HS-27A (cell line): ENCODE measurements at regions not wholly inside any gene's neighbourhood (a gene's known extent, or its start where the extent isn't known, plus 50 kb on each side); places are given as distances from the start of the nearest gene placed in this dataset.

ENCODE experiments used
- DNase-seq: peaks from one replicate; pipeline ENCODE4 v3.0.0-alpha.2; 2012; ENCODE audit warnings: low read depth, missing footprints

DNA sequence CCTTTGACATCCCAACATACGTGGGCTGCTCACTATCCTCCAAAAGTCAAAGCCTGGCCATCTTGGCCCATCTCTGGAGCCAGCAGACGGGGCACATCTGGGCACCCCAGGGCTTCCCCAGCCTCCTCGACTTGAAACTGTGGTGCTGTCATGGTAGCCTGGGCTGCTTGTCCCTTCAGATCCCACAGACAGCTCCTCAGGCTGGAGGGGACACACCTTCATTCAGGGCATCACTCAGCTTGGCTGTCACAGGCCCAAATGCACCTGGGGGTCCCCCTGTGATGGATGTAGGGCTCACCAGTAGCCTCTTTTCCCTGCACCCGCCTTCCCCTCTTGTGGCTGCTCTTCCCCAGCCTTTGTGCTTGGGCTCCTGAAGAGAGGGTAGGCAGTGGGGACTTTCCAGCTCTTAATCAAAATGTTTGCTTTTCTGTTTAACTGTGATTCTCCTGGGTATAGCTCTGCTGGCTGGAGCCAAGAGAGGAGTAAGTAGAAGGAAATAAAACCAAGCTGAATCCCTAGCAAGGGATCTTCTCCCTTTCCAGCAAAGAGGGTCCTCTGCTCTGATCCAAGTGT, 92.3 kb downstream of the GYPC start:
- no peak for DNase-seq

DNA sequence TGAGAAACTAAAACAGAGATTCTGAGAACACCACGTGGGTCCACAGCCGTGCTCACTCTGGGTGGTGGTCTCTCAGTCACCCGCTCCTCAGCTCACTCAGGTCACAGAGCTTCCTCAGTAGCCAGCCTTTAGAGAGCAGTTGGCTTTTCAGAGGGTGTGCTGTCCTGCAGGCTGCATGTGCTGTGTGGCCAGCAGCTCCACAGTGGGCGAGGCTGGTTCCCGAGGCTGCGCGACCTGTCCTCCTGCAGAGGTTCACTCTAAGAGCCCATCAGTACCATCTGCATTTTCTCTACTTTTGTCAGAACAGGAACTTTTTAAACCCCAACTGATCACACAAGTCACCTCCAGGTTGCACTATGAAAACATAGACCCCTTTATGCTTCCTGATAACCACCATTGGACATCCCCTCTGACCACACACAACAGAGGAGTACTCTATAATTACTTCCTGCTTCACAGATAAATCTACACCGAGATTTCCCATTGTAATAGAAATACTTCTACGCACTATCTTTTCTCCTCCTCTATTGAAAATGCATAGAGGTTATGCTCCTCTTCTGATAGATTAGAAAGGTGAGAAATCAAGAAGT, 93.1 kb downstream of the GYPC start:
- DNase-seq: no peak

DNA sequence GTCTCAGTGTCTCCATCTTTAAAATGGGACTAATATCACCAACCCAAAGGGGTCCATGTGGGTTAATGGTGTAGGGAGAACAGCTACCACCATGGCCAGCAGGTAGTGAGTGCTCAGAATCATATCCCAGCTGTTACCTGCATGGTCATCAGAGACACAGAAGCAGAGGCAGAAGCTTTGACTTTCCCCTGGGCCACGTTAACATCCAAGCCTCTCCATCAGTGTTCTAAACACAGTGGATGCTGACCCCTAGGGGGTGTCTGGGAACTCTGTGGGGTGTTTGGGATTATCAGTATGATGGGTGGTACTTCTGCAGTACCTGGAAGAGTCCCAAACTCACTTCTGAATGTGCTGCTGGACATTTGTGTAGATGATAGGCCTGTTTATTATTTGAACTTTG, 93.6 kb downstream of the GYPC start:
- no peak for DNase-seq

DNA sequence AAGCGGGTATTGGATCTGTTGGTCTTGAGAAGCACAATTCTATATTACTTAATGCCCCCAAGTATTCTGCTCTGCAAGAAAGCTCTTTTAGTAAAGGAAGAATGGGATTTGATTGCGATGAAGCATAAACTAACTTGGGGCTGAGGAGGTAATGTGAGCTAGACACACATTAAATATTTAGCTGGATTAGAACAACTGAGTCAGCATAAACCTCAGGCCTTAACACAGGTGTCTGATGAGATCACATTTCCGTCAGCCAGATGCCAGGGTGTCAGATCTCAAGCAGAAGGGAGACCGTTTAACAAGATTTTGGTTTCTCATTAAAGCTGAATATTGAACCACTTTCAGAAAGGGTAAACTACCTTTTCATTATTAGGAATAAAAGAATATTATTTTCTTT, 94.5 kb downstream of the GYPC start:
- no peak for DNase-seq

DNA sequence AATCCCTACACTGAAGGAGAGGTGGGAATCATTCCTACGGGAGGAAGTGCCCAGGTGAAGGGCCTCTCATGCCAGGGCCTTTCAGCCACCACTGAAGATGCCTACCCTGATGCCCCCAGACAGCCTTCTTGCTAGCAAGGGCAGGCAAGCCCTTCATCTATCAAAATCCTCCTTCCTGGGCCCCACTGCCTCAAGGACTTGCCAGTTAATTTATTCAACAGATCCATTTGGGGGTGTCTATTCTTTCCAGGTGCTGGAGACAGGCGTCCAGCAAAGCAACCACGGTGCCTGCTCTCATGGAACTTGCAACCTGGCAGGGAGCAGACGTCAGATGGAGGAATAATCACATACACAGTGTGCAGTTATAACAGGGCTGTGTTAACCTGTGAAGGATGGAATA, 95.5 kb downstream of the GYPC start:
- DNase-seq: no peak

DNA sequence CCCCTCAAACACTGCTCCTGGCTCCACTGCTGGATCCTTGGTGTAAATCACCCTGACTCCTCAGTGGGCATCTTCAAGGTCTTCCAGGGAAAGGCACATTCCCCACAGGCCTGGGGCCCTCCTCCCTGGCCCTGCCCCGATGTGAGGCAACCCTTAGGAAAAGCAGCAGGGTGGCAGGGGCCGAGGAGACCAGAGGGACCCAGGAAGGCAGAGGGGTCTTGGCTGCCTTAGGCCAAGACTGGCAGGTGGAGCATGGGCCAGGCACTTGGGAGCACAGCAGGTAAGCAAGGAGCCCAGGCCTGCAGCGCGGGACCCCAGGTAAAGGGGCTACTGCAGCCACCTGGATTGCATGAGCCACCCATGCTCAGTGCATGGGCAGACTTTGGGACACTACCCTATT, 96.9 kb downstream of the GYPC start:
- no peak for DNase-seq

DNA sequence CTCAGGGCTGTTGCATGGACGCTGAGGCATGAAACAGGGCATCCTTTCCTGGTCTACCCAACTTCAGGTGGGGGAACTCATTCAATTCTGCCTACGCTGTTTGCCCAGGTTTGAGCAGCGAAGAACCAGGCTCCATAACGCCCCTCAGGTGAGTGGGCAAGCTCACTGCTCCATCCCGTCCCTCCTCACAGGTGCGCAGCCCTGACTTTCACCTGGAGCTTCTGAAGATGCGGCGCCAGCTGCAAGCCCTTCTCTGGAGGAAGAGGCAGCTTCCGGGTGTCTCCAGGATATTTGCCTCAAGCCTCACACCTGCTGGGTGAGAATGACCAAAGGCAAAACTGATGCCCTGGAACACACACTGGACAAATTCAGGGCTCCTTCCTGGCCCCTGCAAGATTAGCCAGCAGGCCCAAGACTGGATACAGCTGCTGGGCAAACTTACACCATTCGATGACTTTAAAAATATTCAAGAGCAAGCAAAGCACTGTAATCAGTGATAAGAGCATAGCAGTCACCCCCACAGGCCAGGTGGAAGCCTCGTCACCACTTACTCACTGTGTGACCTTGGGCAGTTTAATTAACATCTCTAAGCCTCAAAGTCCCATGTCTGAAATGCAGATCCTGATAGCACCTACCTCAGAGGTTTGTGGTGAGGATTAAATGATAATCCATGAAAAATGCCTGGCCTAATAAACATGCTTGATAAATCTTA, 97.7 kb downstream of the GYPC start:
- no peak for DNase-seq

DNA sequence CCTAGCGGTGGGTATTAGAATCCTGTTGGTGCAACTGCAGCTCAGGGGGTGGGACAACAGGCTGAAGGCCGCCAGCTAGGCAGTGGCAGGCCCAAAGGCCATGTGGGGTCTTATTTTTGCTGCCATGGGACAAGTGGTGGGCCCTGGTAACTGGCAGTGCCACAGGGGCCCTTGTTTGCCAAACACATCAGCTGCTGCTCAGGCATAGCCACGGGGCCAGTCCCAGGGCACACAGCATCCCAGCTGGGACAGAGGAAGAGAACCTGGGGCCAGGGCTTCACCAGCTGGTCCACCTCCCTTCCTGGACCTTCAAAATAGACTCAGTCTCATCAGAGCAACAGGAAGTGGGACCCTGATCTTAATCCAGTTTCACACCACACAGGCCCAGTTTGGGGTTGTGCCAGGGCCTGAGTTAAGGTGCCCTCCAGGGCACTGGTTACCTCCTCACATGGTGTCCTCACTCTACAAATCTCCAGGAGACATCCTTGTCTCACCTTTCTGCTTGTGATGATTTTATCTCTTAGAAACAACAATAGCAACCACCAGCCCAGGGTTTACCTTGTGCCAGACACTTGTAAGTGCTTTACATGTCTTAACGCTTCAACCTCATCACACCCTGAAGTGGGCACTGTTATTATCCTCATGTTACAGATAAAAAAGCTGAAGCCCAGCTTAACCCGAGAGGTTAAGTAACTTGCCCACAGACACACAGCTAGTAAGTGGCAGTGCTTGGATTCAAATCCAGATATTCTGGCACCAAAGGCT, 98.5 kb downstream of the GYPC start:
- DNase-seq: no peak

DNA sequence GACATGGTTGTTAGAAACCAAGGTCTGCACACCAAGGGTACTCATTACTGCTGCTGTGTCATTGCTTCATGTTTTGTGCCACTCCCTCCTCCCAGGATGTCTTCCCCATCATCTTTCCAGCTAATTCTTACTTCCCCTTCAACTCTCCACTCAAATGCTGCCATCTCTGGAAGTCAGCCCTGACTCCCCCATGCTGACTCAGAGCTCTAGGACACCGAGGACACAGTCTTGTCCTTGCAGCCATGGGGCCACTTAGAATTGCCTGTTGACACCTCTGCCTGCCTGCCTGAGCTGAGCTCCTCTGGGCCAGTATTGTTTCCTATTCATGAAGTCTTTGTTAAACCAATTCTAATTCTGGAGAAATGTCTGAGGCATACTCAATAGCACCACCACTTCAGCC, 100.2 kb downstream of the GYPC start:
- DNase-seq: no peak

DNA sequence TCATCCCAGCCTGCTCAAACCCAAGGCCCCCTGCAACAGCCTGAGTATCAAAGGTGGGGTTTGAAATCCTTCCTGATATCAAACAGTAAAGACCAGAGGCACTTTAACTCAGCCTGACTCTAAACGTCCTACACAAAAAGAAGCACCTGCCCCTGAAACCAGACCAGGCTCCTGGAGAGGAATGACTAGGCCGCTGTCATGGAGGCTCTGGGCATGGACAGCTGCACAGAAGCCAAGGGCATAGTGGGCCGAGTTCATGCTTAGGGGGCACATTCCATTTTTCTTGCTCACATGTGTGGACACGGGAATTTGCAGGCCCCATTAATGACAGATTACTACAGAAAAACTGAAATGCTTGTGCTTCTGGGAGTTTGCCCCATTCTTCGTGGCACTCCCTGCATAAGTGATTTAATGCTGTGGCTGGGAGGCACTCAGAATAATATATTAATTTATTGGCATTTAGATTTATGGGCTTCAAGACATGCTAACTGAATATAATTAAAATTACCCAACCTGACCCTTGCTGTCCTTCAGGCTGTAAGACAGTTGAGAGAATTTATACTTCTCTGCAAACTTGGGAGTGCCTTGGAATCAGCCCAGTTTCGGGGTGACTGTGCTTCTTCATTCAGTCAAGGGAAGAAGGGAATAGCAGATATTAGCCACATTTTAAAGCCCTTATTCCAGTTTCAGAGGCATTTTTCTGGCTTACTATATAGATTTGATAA, 105.5 kb downstream of the GYPC start:
- no peak for DNase-seq

DNA sequence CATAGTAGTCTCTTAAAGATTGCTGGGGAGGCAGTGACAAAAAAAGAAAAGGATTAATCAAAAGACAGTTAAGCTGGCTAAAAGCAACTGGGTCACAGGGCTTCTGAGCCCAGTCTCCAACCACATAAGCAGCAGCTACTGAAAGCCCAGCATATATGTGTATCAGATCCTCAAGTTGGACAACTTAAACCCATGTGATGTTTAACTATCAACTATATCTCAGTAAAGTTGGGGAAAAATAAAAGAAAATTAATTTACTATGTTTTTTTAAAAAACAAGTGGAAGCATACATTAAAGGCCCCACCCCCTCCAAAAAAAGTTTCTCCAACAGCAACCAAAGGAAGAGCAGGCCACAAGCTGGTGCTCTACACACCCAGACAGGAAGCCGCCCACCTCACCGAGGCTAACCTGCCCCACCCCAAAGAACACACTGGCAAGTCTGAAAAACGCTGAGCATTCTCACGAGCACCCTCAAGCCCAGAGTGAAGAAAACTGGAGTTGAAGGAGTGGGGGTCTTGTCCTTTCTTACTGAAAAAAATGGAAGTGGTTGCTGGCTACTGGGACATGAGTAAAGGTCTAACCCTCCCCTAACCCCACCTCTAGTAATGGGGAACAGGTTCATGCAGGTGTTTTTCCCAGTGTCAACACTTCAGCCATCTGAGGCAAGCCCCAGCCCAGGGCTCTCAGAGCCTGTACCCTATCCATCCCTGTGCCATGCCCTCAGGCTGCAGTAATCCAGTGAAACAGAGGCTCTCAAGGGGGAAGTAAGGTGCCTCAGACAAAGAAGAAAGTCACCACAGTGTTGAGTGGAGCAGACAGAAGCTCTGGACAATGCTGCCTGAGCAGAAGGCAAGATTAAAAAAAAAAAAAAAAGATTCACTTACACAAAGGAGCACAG, 106.3 kb downstream of the GYPC start:
- no peak for DNase-seq

DNA sequence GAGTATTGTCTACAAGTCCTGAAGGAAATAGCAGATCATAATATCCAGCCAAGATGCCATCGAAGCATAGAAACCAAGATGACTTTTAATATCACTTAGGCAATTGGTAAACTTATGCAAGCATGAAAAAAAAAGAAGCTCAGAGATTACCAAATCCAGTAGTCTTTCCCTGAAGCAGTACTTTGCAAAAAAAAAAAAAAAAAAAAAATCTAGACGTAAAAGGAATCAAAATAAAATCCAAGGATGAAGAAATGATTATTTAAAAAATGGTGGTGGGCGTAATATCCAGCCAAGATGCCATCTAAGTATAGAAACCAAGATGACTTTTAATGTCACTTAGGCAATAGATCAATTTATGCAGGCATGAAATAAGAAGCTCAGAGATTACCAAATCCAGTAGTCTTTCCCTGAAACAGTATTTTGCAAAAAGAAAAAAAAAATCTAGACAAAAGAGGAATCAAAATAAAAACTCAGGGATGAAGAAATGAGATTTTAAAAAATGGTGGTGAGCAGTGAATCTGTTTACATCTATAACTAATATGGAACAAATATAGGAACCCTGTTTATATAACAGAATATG, 108.8 kb downstream of the GYPC start:
- DNase-seq: no peak

DNA sequence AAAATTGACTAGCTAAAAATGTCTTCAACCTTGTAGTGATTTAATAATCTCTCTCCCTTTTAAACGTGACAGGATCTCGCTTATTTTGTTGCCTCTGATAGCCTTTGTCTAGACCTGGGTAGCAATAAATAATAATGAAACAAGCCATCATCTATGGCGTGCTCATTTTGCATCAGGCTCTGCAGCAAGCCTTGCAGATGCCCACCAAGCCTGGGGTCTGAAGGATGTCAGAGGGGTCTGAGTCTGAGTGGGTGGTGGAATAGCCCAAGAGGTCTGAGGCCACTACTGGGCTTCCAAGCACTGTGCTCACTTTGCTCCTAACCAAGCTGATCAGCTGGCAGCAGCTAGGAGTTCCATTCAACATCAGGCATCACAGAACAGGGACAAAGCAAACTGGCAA, 109.4 kb downstream of the GYPC start:
- no peak for DNase-seq

DNA sequence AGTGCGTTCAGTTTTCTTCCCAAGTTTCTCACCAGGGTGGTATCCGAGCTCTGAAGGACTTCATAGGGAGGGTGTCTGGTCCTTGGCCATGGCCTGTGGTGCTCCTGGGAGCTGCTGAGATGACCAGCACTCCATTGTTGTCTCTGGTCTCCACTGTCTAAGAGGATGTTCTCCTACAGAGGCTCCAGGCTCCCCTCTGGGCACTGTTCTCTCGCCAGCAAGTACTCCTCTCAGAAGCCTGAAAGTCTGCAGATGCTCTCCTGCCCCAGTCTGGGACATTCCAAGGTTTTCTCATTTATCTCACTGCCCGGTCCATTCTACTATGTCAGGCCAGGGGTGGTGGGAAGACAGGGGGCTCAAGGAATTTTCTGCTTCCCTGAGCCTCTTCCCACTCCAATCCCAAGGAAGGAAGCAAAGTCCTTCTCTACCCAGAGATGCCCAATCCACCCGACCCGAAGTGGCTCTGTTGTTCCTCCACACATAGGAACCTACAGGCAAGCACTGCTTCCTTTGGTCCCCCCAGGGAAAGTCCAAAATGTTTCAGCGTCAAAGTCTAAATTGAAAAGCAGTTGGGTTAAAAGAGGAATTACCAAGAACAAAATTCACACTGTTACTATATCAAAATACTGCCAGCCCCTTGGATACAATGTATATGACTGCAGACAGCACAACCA, 110.5 kb downstream of the GYPC start:
- no peak for DNase-seq

DNA sequence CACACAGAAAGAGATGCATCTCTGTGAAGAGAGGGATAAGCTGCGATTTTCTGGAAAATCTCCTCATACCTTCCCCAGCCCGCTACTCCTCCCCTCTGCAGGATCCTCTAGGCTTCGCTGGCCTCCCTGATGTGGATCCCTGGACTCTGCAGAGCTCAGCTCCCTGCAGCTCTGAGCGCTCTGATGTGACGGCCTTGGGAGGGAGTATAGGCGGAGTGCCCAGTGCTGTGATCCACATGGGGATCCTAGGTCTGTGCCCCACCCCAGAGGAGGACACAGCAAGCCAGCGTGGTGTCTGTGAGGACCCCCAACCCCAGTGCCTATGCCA, 111.0 kb downstream of the GYPC start:
- no peak for DNase-seq

DNA sequence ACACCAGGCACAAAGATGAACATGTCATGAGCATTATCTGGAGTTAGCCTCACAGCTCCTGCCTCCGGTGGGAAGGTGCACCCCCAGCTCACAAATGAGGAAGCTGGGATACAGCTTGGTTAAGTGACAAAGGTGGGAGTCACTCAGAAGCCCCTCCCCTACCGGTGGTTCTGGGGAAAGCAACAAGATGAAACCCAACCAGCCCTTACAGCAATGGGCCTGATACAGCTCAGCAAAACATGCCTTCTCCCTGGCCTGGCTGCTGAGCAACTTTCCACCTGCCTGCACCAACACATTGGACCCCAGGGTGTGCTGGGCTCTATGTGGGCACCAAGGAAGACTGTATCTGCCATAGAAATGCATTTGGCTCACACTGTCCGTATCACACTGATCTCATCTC, 113.2 kb downstream of the GYPC start:
- DNase-seq: no peak

DNA sequence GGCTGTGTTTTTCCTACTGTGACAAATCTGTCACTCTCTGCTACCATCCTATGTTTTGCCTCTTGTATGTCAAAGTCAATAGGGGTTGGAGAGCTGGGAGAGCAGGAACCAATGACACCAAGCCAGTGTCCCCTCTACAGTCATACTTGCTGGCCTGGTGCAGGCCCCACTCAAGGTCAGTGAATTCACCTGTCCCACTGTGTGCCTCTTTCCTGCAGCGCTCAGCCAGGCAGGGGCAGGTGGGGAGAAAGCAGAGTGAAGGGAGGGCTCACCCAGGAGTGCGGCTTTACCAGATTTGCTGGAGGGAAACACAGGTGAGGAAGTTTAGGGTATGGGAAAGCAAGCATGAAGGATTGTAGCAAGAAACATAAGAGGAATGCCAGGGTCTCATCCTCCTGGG, 114.5 kb downstream of the GYPC start:
- no peak for DNase-seq

DNA sequence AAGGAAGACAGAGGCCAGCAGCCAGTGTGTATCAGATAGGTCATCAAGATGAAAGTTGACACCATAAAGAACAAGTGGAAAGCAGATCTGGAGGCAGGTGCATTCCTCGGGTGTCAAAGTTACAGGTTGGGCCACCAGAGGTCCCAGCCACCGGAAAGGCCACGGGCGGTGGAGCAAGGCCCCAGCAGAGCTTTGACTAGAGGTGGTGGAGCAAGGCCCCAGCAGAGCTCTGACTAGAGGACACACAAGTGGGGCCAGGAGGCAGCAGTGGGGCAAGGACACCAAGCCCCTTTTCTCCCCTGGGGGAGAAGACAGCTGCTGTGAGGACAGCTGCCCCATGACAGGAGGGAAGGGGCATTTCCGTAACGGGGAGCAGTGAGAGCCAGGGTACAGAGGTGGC, 115.1 kb downstream of the GYPC start:
- no peak for DNase-seq

DNA sequence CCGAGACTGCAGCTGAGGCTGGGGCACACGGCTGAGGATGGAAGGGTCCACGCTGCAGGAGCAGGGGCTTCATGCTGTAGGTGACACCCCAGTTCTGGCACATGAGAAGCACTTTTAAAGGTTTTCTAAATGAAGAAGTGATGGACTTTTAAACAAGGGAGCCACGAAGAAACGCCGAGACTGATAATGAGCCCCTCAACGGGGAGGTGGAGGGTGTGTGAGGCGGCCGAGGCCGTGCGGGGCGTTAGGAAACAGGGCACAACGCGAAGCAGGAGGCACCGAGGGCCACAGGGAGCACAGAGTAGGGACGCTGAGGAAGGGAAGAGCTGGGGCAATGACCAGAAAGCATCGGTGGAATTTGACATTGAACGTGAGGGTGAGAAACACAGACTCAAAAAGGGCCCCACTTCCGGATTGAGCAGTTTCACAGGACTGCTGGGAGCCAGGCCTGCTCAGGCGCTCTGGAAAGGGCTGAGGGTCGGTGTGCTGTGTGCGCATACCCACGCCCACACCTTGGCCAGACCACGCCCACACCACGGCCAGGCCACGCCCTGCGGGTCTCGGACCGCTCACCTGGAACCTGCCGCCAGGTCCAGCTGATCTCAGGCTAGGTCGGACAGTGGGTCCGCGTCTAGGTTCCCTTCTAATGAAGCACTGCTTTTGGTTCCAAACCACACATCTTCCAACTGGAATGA, 115.7 kb downstream of the GYPC start:
- DNase-seq: no peak

DNA sequence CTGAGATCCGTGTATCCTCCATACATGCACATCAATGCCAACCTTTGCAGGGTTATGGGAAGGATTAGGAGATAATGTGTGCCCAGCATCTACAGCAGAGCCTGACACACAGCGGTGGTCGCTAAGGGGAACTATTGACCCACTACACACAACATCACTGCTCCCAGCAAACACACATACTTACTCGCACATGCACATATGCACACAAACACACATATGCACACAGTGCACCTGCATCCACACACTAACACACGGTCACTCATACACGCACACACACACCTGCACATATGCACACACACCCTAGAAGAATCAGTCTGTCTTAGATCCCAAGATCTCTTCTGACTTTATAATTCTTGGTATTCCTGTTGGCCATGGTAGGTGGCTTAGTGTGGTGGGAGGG, 118.3 kb downstream of the GYPC start:
- DNase-seq: no peak
